ENCODE measurements at regions not wholly inside any gene's neighbourhood (a gene's known extent, or its start where the extent isn't known, plus 50 kb on each side); places are given as distances from the start of the nearest gene placed in this dataset.

DNA sequence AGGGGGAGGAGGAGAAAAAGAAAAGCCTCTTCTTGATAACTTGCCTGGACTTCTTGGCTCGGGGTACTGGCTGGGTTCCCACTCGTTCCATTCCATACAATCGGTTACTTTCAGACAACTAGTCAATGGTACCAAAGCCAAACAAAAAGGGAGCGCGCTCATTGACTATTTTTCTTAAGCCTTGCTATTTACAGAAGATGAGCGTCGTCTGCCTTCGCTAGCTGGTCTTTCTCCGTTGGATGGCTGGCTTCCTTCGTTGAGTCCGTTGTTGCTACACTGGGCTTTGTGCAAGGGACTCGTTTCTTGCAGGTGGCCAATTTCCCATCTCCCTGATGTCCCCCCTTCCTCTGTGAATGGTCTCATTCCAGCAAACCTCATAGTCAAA, 260.4 kb downstream of the ZNF516 start:
- intact Hi-C loops (cut with micrococcal nuclease): no loop called here
- no peaks in the 10 kb centered on the region for H3K36me3 Mint-ChIP-seq
- Histone ChIP-seq H4K20me1 (ENCODE audit: insufficient read depth, low read length) (no peaks in the 10 kb centered on the region), H3K27ac (ENCODE audit: low read depth in 1 of 2, low read length in 2 of 2) (no peak overlapping the region), H3K4me3 (replicated peaks in 1 of 3; ENCODE audit: low read depth in 2 of 3, low read length in 3 of 3) (no peak overlapping the region), H3K4me2 (replicated peaks; ENCODE audit: extremely low read depth, low read length, poor library complexity, severe bottlenecking) (no peak overlapping the region), H3K79me2 (ENCODE audit: insufficient read depth, low read length) (no peaks in the 10 kb centered on the region), H3K27me3 (ENCODE audit: control insufficient read depth in 2 of 2, insufficient read depth in 2 of 2, low read length in 2 of 2) (no peaks in the 10 kb centered on the region), H3K36me3 (replicated peaks in 1 of 2; ENCODE audit: control insufficient read depth in 1 of 2, insufficient read depth in 2 of 2, low read length in 2 of 2) (no peaks in the 10 kb centered on the region), H3K9me3 (replicated peaks in 1 of 2; ENCODE audit: control insufficient read depth in 1 of 2, insufficient read depth in 1 of 2, low read length in 2 of 2) (peaks cover 0 to 4% of the 10 kb centered on the region in 2 donors), H2AFZ (ENCODE audit: insufficient read depth, low read depth, low read length, poor library complexity, severe bottlenecking) (no peak overlapping the region), H3K4me1 (ENCODE audit: control insufficient read depth in 1 of 2, insufficient read depth in 2 of 2, low read length in 2 of 2) (no peaks in the 10 kb centered on the region), H3K9ac (ENCODE audit: insufficient read depth, low read length, poor library complexity, severe bottlenecking) (no peak overlapping the region)
- WGBS (ENCODE audit: insufficient coverage): 100% methylated on average over 7 of the region's 12 CpGs
- peaks cover 4 to 14% (median 10%) of the 10 kb centered on the region in 7 donors for H3K9me3 Mint-ChIP-seq
- no peak for DNase-seq
- no peaks in the 10 kb centered on the region for H3K4me1 Mint-ChIP-seq
- H3K27me3 Mint-ChIP-seq (ENCODE audit: low read depth in 3 of 3): peaks cover 2 to 6% (median 2%) of the 10 kb centered on the region in 3 donors
- TF ChIP-seq, protein P1, sequence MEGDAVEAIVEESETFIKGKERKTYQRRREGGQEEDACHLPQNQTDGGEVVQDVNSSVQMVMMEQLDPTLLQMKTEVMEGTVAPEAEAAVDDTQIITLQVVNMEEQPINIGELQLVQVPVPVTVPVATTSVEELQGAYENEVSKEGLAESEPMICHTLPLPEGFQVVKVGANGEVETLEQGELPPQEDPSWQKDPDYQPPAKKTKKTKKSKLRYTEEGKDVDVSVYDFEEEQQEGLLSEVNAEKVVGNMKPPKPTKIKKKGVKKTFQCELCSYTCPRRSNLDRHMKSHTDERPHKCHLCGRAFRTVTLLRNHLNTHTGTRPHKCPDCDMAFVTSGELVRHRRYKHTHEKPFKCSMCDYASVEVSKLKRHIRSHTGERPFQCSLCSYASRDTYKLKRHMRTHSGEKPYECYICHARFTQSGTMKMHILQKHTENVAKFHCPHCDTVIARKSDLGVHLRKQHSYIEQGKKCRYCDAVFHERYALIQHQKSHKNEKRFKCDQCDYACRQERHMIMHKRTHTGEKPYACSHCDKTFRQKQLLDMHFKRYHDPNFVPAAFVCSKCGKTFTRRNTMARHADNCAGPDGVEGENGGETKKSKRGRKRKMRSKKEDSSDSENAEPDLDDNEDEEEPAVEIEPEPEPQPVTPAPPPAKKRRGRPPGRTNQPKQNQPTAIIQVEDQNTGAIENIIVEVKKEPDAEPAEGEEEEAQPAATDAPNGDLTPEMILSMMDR (IDR thresholded peaks at IDR 0.05): no peak
- H3K4me3 Mint-ChIP-seq: no peak overlapping the region
- no peak overlapping the region for H3K27ac Mint-ChIP-seq

DNA sequence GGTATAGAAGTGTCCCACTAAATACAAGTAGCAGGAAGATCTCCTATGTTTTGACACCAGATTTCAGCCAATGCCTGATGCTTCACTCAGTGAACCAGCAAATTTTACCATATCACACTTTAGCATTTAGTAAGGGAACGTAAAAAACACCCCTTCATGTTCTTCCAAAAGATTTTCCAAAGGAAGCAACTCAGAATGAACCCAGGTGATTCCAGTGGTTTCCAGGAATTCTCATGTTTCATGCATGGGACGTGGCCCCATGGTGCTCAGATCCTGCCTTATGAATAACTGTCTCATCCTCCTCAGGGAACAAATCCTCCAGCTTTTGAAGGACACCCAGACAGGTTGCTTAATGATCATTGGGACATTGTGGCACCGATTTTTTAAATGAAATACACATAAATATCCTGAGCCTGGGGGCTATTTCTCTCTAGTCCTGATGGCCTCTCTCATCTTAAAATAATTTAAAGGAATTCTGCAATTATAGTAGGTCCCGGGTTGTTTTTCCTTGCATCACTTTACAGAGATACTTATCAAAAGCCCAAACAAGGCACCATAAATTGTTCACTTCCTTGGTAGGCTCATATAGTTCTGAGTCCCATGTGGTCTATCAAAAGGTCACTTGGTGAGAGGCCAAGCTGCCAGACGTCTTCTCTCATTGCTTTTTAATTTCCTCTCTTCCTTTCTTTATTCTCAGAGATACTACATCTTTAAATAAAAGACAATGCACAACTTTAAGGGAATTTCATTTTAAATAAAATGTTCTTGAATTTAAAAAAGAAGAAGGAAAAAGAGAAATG, 261.0 kb downstream of the ZNF516 start:
- Mint-ChIP-seq H3K9me3 (peaks cover 4 to 13% (median 10%) of the 10 kb centered on the region in 7 donors), H3K4me1 (no peaks in the 10 kb centered on the region), H3K36me3 (no peaks in the 10 kb centered on the region), H3K4me3 (no peak overlapping the region), H3K27ac (no peak overlapping the region), H3K27me3 (ENCODE audit: low read depth in 3 of 3) (peaks cover 2 to 6% (median 2%) of the 10 kb centered on the region in 3 donors)
- no peaks in the 10 kb centered on the region for H3K36me3 ChIP-seq (replicated peaks in 1 of 2; ENCODE audit: control insufficient read depth in 1 of 2, insufficient read depth in 2 of 2, low read length in 2 of 2)
- no peaks in the 10 kb centered on the region for H3K27me3 ChIP-seq (ENCODE audit: control insufficient read depth in 2 of 2, insufficient read depth in 2 of 2, low read length in 2 of 2)
- H2AFZ ChIP-seq (ENCODE audit: insufficient read depth, low read depth, low read length, poor library complexity, severe bottlenecking): no peak overlapping the region
- no peak overlapping the region for H3K27ac ChIP-seq (ENCODE audit: low read depth in 1 of 2, low read length in 2 of 2)
- TF ChIP-seq, protein P1 (IDR thresholded peaks at IDR 0.05): no peak
- no peak overlapping the region for H3K9ac ChIP-seq (ENCODE audit: insufficient read depth, low read length, poor library complexity, severe bottlenecking)
- intact Hi-C loops (cut with micrococcal nuclease): no loop called here
- 62% methylated on average over 2 of the region's 5 CpGs for WGBS (ENCODE audit: insufficient coverage)
- no peak for DNase-seq
- no peak overlapping the region for H3K4me2 ChIP-seq (replicated peaks; ENCODE audit: extremely low read depth, low read length, poor library complexity, severe bottlenecking)
- no peaks in the 10 kb centered on the region for H3K4me1 ChIP-seq (ENCODE audit: control insufficient read depth in 1 of 2, insufficient read depth in 2 of 2, low read length in 2 of 2)
- H3K9me3 ChIP-seq (replicated peaks in 1 of 2; ENCODE audit: control insufficient read depth in 1 of 2, insufficient read depth in 1 of 2, low read length in 2 of 2): peaks cover 0 to 4% of the 10 kb centered on the region in 2 donors
- H3K79me2 ChIP-seq (ENCODE audit: insufficient read depth, low read length): no peaks in the 10 kb centered on the region
- H4K20me1 ChIP-seq (ENCODE audit: insufficient read depth, low read length): no peaks in the 10 kb centered on the region
- no peak overlapping the region for H3K4me3 ChIP-seq (replicated peaks in 1 of 3; ENCODE audit: low read depth in 2 of 3, low read length in 3 of 3)
